ENCODE measurements at regions not wholly inside any gene's neighbourhood (a gene's known extent, or its start where the extent isn't known, plus 50 kb on each side); places are given as distances from the start of the nearest gene placed in this dataset.

- Histone ChIP-seq H3K4me3 (no peak overlapping the region), H3K27me3 (no peaks in the 10 kb centered on the region), H3K27ac (no peak overlapping the region), H3K9me3 (no peaks in the 10 kb centered on the region), H3K4me1 (no peaks in the 10 kb centered on the region), H3K36me3 (no peaks in the 10 kb centered on the region)
- intact Hi-C loops (cut with DNase I) = no loop called here
- TF ChIP-seq POLR2AphosphoS5 (IDR thresholded peaks at IDR 0.05; ENCODE audit: insufficient read depth in 1 of 2, low read depth in 1 of 2) = no peak
- no peak for TF ChIP-seq CTCF (IDR thresholded peaks at IDR 0.05)
- TF ChIP-seq POLR2A (IDR thresholded peaks at IDR 0.05) = no peak
- DNase-seq (ENCODE audit: extremely low spot score in 2 of 2) = no peak
Measured at GRCh38 chr17:71899317-71899716, 221.5 kb upstream of the SOX9 start.

- Histone ChIP-seq H3K27ac (no peak overlapping the region), H3K27me3 (no peaks in the 10 kb centered on the region), H3K36me3 (no peaks in the 10 kb centered on the region), H3K4me3 (no peak overlapping the region), H3K9me3 (no peaks in the 10 kb centered on the region), H3K4me1 (no peaks in the 10 kb centered on the region)
- intact Hi-C loops (cut with DNase I) = no loop called here
- no peak for DNase-seq (ENCODE audit: extremely low spot score in 2 of 2)
- no peak for TF ChIP-seq POLR2A (IDR thresholded peaks at IDR 0.05)
- TF ChIP-seq POLR2AphosphoS5 (IDR thresholded peaks at IDR 0.05; ENCODE audit: insufficient read depth in 1 of 2, low read depth in 1 of 2) = no peak
- no peak for TF ChIP-seq CTCF (IDR thresholded peaks at IDR 0.05)
Measured at GRCh38 chr17:71900621-71901229, 220.1 kb upstream of the SOX9 start.

- no peaks in the 10 kb centered on the region for H3K36me3 ChIP-seq
- no peaks in the 10 kb centered on the region for H3K27me3 ChIP-seq
- no peak for DNase-seq (ENCODE audit: extremely low spot score in 2 of 2)
- intact Hi-C loops (cut with DNase I) = no loop called here
- TF ChIP-seq CTCF (IDR thresholded peaks at IDR 0.05) (no peak), POLR2AphosphoS5 (IDR thresholded peaks at IDR 0.05; ENCODE audit: insufficient read depth in 1 of 2, low read depth in 1 of 2) (no peak), POLR2A (IDR thresholded peaks at IDR 0.05) (no peak)
- no peaks in the 10 kb centered on the region for H3K4me1 ChIP-seq
- H3K27ac ChIP-seq = no peak overlapping the region
- H3K9me3 ChIP-seq = no peaks in the 10 kb centered on the region
- H3K4me3 ChIP-seq = no peak overlapping the region
Measured at GRCh38 chr17:71902894-71903506, 217.8 kb upstream of the SOX9 start.

GRCh38 chr17:71905376-71906031 is 215.3 kb upstream of the SOX9 start:
- no peak for TF ChIP-seq POLR2AphosphoS5 (IDR thresholded peaks at IDR 0.05; ENCODE audit: insufficient read depth in 1 of 2, low read depth in 1 of 2)
- TF ChIP-seq CTCF (IDR thresholded peaks at IDR 0.05) = no peak
- TF ChIP-seq POLR2A (IDR thresholded peaks at IDR 0.05) = no peak
- intact Hi-C loops (cut with DNase I) = no loop called here
- Histone ChIP-seq H3K9me3 (no peaks in the 10 kb centered on the region), H3K36me3 (no peaks in the 10 kb centered on the region), H3K4me3 (no peak overlapping the region), H3K4me1 (no peaks in the 10 kb centered on the region), H3K27me3 (no peaks in the 10 kb centered on the region), H3K27ac (no peak overlapping the region)
- no peak for DNase-seq (ENCODE audit: extremely low spot score in 2 of 2)

GRCh38 chr17:71909155-71909554 is 211.7 kb upstream of the SOX9 start:
- H3K4me1 ChIP-seq = no peaks in the 10 kb centered on the region
- DNase-seq (ENCODE audit: extremely low spot score in 2 of 2) = no peak
- no peaks in the 10 kb centered on the region for H3K36me3 ChIP-seq
- intact Hi-C loops (cut with DNase I) = no loop called here
- no peaks in the 10 kb centered on the region for H3K27me3 ChIP-seq
- no peak overlapping the region for H3K27ac ChIP-seq
- H3K4me3 ChIP-seq = no peak overlapping the region
- no peaks in the 10 kb centered on the region for H3K9me3 ChIP-seq
- TF ChIP-seq CTCF (IDR thresholded peaks at IDR 0.05) = no peak
- no peak for TF ChIP-seq POLR2AphosphoS5 (IDR thresholded peaks at IDR 0.05; ENCODE audit: insufficient read depth in 1 of 2, low read depth in 1 of 2)
- no peak for TF ChIP-seq POLR2A (IDR thresholded peaks at IDR 0.05)

Data from vagina (tissue), 2 donors.